ENCODE measurements at regions not wholly inside any gene's neighbourhood (a gene's known extent, or its start where the extent isn't known, plus 50 kb on each side); places are given as distances from the start of the nearest gene placed in this dataset.

GRCh38 chrX:15055146-15055930 is 182.1 kb downstream of the MOSPD2 start:
- DNase-seq (ENCODE audit: low spot score): no peak
- in situ Hi-C loops (cut with MboI; ENCODE audit: low pct_unique_long_range_greater_than_20kb, low sequenced_read_pairs, unreplicated experiment): no loop called here
- TF ChIP-seq CTCF (IDR thresholded peaks at IDR 0.05; ENCODE audit: extremely low read depth, insufficient read depth, missing control alignments): no peak

DNA sequence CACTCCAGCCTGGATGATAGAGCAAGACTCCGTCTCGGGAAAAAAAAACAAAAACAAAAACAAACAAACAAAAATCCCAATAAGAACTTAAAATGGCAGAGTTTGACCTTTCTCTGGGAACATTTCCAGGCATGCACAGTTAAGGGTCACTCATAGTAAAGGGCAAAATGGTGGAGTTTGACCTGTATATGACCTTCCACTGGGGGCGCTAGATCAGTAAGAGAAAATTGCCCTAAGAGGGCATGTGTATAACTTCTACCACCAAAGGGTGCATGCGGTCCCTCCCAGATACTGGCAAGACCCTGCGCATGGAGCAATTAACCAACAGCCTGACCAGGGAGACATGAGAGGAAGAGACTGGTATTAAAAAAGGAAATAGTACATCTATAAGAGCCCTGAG is 177.2 kb downstream of the MOSPD2 start:
- DNase-seq (ENCODE audit: low spot score): no peak
- in situ Hi-C loops (cut with MboI; ENCODE audit: low pct_unique_long_range_greater_than_20kb, low sequenced_read_pairs, unreplicated experiment): no loop called here
- no peak for TF ChIP-seq CTCF (IDR thresholded peaks at IDR 0.05; ENCODE audit: extremely low read depth, insufficient read depth, missing control alignments)

DNA sequence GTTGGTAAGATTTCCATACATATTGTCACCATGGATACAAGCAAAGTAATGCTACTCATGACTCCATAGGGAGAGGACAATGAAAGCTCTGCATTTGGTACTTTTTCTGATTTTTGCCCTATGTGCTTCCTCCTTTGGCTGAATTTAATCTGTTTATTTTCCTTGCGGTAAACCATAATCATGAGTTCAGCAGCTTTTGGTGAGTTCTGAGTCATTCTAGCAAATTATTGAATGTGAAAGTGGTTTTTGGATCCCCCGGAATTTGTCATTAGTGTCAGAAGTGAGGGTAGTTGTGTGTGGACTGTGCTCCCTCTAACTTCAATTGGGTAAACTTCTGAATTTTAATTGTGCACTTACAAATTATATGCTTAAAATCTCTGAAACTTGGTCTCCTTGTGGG is 170.3 kb downstream of the MOSPD2 start:
- no peak for TF ChIP-seq CTCF (IDR thresholded peaks at IDR 0.05; ENCODE audit: extremely low read depth, insufficient read depth, missing control alignments)
- in situ Hi-C loops (cut with MboI; ENCODE audit: low pct_unique_long_range_greater_than_20kb, low sequenced_read_pairs, unreplicated experiment): no loop called here
- DNase-seq (ENCODE audit: low spot score): no peak

- no peak for TF ChIP-seq CTCF (IDR thresholded peaks at IDR 0.05; ENCODE audit: extremely low read depth, insufficient read depth, missing control alignments)
These were observed 160.7 kb downstream of the MOSPD2 start for GRCh38 chrX:15033917-15034316.

DNA sequence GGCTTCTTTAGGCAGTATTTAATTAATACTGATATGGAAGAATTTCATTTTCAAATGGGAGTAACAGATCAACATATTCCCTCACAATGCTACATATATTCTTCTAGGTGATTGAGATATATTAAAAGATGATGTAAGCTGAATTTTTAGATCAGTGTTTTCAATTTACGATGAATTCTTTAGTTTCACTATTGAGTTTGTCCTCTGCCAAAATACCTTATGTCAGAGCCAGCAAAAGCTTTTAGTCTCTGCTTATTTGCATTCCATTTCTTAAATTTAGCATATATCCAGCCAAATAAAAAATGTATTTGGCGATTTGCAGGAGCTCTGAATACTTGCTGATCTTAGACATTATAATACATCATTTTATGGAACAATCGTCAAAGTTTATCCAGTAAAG is 144.3 kb downstream of the MOSPD2 start:
- DNase-seq (ENCODE audit: low spot score): no peak
- no peak for TF ChIP-seq CTCF (IDR thresholded peaks at IDR 0.05; ENCODE audit: extremely low read depth, insufficient read depth, missing control alignments)
- in situ Hi-C loops (cut with MboI; ENCODE audit: low pct_unique_long_range_greater_than_20kb, low sequenced_read_pairs, unreplicated experiment): no loop called here

More at GRCh38 chrX:15033917-15034316, 160.7 kb downstream of the MOSPD2 start:
- no peak for DNase-seq (ENCODE audit: low spot score)
- in situ Hi-C loops (cut with MboI; ENCODE audit: low pct_unique_long_range_greater_than_20kb, low sequenced_read_pairs, unreplicated experiment): no loop called here

GRCh38 chrX:15016051-15016450 is 142.8 kb downstream of the MOSPD2 start:
- DNase-seq (ENCODE audit: low spot score): no peak
- in situ Hi-C loops (cut with MboI; ENCODE audit: low pct_unique_long_range_greater_than_20kb, low sequenced_read_pairs, unreplicated experiment): no loop called here
- no peak for TF ChIP-seq CTCF (IDR thresholded peaks at IDR 0.05; ENCODE audit: extremely low read depth, insufficient read depth, missing control alignments)

Measured in GM13977 (cell line).